Smooth muscle cell (in vitro differentiated cells): ENCODE measurements at regions not wholly inside any gene's neighbourhood (a gene's known extent, or its start where the extent isn't known, plus 50 kb on each side); places are given as distances from the start of the nearest gene placed in this dataset.
"Not testable (repeated sequence)": the region's sequence is repeated elsewhere in the genome, so short reads cannot be mapped to it uniquely, and the experiment has no call there.

Experiments used
- DNase-seq: peaks from one replicate; lab custom pipeline; 2025; ENCODE audit not compliant: unreplicated experiment; lab: John Stamatoyannopoulos, UW
- H2AFZ ChIP-seq: fragments of 200-600 bp; sonication (generic); 2 replicates; pipeline ENCODE4 v1.6.0; 2016; ENCODE audit warnings: antibody characterized with exemption, low read depth, mild to moderate bottlenecking
- H3F3A ChIP-seq: fragments of 200-600 bp; sonication (generic); 2 replicates; pipeline ENCODE4 v1.6.0; 2017; ENCODE audit warnings: antibody characterized with exemption, low read depth
- H3K27ac ChIP-seq: fragments of 200-600 bp; sonication (generic); 2 replicates; pipeline ENCODE4 v1.5.1; 2016; ENCODE audit warnings: low read depth, mild to moderate bottlenecking
- H3K27me3 ChIP-seq: fragments of 200-600 bp; sonication (generic); 2 replicates; pipeline ENCODE4 v1.6.1; 2016; ENCODE audit warnings: low read depth, mild to moderate bottlenecking
- H3K36me3 ChIP-seq: fragments of 200-600 bp; sonication (generic); 2 replicates; pipeline ENCODE4 v1.5.1; 2016; ENCODE audit warnings: low read depth
- H3K4me1 ChIP-seq: fragments of 200-600 bp; sonication (generic); 2 replicates; pipeline ENCODE4 v1.5.1; 2016; ENCODE audit warnings: low read depth
- H3K4me2 ChIP-seq: fragments of 200-600 bp; sonication (generic); 2 replicates; pipeline ENCODE4 v1.6.0; 2016; ENCODE audit warnings: mild to moderate bottlenecking
- H3K4me3 ChIP-seq: fragments of 200-600 bp; sonication (generic); 2 replicates; pipeline ENCODE4 v1.5.1; 2016; ENCODE audit warnings: mild to moderate bottlenecking
- H3K79me2 ChIP-seq: fragments of 200-600 bp; sonication (generic); 2 replicates; pipeline ENCODE4 v1.6.0; 2016; ENCODE audit warnings: low read depth, mild to moderate bottlenecking
- H3K9ac ChIP-seq: fragments of 200-600 bp; sonication (generic); 2 replicates; pipeline ENCODE4 v1.6.0; 2016; ENCODE audit warnings: low read depth
- H3K9me3 ChIP-seq: fragments of 200-600 bp; sonication (generic); replicated peaks from 2 replicates; pipeline ENCODE4 v1.5.1; 2016; ENCODE audit warnings: low read depth
- H4K20me1 ChIP-seq: fragments of 200-600 bp; sonication (generic); 2 replicates; pipeline ENCODE4 v1.6.0; 2016; ENCODE audit warnings: low read depth
- WGBS: methylation state at CpG from one replicate; pipeline ENCODE4 v1.1.7; 2016; ENCODE audit warnings: low lambda C conversion rate; 5-methylcytosine and 5-hydroxymethylcytosine counted together
- TF ChIP-seq, protein P1 (sequence below): fragments of 200-600 bp; sonication (generic); IDR thresholded peaks from 2 replicates; pipeline ENCODE4 v1.5.1; 2017; ENCODE audit warnings: borderline replicate concordance, mild to moderate bottlenecking, antibody characterized with exemption; ENCODE audit not compliant: insufficient read depth, poor library complexity, severe bottlenecking

DNA sequence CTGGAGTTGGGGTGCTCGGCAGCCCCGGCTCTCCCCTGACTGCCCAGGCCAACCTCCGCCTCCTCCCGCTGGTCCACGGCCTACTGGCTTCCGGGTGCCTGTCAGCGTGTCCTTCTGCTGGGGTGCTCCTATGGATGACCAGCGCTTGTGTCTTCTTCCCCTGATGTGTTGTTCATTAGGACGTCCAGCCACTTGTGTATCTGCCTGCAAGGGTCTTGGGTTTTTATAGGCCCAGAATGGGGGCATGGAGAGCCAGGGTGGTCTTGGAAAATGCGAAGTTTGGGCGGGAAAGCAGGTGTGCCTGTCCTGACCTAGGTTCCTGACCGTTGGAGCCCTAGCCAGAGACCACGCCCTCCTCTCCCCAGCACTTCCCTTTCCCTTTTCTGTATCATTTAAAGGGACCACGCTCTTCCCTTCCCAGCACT, 139.8 kb downstream of the SLITRK5 start:
- Histone ChIP-seq H3F3A (no peaks in the 10 kb centered on the region), H4K20me1 (no peaks in the 10 kb centered on the region), H3K4me3 (no peak overlapping the region), H3K27me3 (peaks cover 41% of the 10 kb centered on the region), H3K27ac (no peak overlapping the region), H2AFZ (no peak overlapping the region), H3K4me2 (no peak overlapping the region), H3K9me3 (no peaks in the 10 kb centered on the region), H3K79me2 (no peaks in the 10 kb centered on the region), H3K9ac (no peak overlapping the region), H3K36me3 (no peaks in the 10 kb centered on the region), H3K4me1 (no peaks in the 10 kb centered on the region)
- no peak for DNase-seq
- 88% methylated on average over 14 of the region's 14 CpGs for WGBS
- TF ChIP-seq, protein P1, sequence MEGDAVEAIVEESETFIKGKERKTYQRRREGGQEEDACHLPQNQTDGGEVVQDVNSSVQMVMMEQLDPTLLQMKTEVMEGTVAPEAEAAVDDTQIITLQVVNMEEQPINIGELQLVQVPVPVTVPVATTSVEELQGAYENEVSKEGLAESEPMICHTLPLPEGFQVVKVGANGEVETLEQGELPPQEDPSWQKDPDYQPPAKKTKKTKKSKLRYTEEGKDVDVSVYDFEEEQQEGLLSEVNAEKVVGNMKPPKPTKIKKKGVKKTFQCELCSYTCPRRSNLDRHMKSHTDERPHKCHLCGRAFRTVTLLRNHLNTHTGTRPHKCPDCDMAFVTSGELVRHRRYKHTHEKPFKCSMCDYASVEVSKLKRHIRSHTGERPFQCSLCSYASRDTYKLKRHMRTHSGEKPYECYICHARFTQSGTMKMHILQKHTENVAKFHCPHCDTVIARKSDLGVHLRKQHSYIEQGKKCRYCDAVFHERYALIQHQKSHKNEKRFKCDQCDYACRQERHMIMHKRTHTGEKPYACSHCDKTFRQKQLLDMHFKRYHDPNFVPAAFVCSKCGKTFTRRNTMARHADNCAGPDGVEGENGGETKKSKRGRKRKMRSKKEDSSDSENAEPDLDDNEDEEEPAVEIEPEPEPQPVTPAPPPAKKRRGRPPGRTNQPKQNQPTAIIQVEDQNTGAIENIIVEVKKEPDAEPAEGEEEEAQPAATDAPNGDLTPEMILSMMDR, result no peak

GRCh38 chr13:87814403-87814802, 143.2 kb downstream of the SLITRK5 start:
- Histone ChIP-seq H3K36me3 (no peaks in the 10 kb centered on the region), H3F3A (no peaks in the 10 kb centered on the region), H3K4me2 (no peak overlapping the region), H3K9me3 (no peaks in the 10 kb centered on the region), H3K4me1 (no peaks in the 10 kb centered on the region), H2AFZ (no peak overlapping the region), H3K4me3 (no peak overlapping the region), H3K79me2 (no peaks in the 10 kb centered on the region), H4K20me1 (no peaks in the 10 kb centered on the region), H3K9ac (no peak overlapping the region), H3K27me3 (peaks cover 23% of the 10 kb centered on the region), H3K27ac (no peak overlapping the region)
- DNase-seq, result no peak
- TF ChIP-seq, protein P1, result no peak
- WGBS, result 50% methylated on average over 3 of the region's 3 CpGs

- H3K36me3 ChIP-seq, result no peaks in the 10 kb centered on the region
- no peaks in the 10 kb centered on the region for H3K9me3 ChIP-seq
- no peak overlapping the region for H3K4me3 ChIP-seq
- WGBS, result 39% methylated on average over 1 of the region's 1 CpG
- no peak overlapping the region for H3K9ac ChIP-seq
- H3K4me1 ChIP-seq, result no peaks in the 10 kb centered on the region
- H4K20me1 ChIP-seq, result no peaks in the 10 kb centered on the region
- TF ChIP-seq, protein P1, result no peak
- DNase-seq, result no peak
- peak overlapping the region; percentile 15 for H3K4me2 ChIP-seq
- no peaks in the 10 kb centered on the region for H3F3A ChIP-seq
- no peak overlapping the region for H2AFZ ChIP-seq
- peaks cover 3% of the 10 kb centered on the region for H3K27me3 ChIP-seq
- H3K27ac ChIP-seq, result no peak overlapping the region
- H3K79me2 ChIP-seq, result no peaks in the 10 kb centered on the region
These were observed 149.1 kb downstream of the SLITRK5 start for GRCh38 chr13:87820241-87820640.

GRCh38 chr13:87821512-87821911, 150.3 kb downstream of the SLITRK5 start:
- 81% methylated on average over 4 of the region's 4 CpGs for WGBS
- no peak for DNase-seq

GRCh38 chr13:87826301-87826700, 155.1 kb downstream of the SLITRK5 start:
- not testable (repeated sequence) for H3F3A ChIP-seq, H3K27ac ChIP-seq, H3K27me3 ChIP-seq, H3K9ac ChIP-seq, H4K20me1 ChIP-seq, H3K36me3 ChIP-seq, DNase-seq, H3K9me3 ChIP-seq, H2AFZ ChIP-seq, H3K4me1 ChIP-seq, H3K4me2 ChIP-seq, H3K79me2 ChIP-seq, H3K4me3 ChIP-seq
- 76% methylated on average over 2 of the region's 2 CpGs for WGBS

More at GRCh38 chr13:87821512-87821911, 150.3 kb downstream of the SLITRK5 start:
- Histone ChIP-seq H2AFZ (no peak overlapping the region), H3K9me3 (no peaks in the 10 kb centered on the region), H3K36me3 (no peaks in the 10 kb centered on the region), H3K9ac (no peak overlapping the region), H3K4me3 (no peak overlapping the region), H3K27me3 (no peaks in the 10 kb centered on the region), H3K79me2 (no peaks in the 10 kb centered on the region), H3K4me1 (no peaks in the 10 kb centered on the region), H3K4me2 (no peak overlapping the region), H4K20me1 (no peaks in the 10 kb centered on the region), H3K27ac (no peak overlapping the region), H3F3A (no peaks in the 10 kb centered on the region)
- TF ChIP-seq, protein P1, result no peak
